NOMO-1 treated with DMSO at 0.1 percent for 48 hours (cell line): ENCODE measurements at regions not wholly inside any gene's neighbourhood (a gene's known extent, or its start where the extent isn't known, plus 50 kb on each side); places are given as distances from the start of the nearest gene placed in this dataset.
A peak's percentile ranks its signal among the peaks of the same experiment; 100 is the strongest.

ENCODE experiments used
- DNase-seq: peaks from one replicate; lab custom pipeline; 2025; ENCODE audit not compliant: unreplicated experiment; lab: John Stamatoyannopoulos, UW

- no peak for DNase-seq
Observed at GRCh38 chr22:48677621-48678020, 1150.1 kb downstream of the BRD1 start.

GRCh38 chr22:48677168-48677520 is 1150.5 kb downstream of the BRD1 start:
- DNase-seq: no peak

GRCh38 chr22:48676266-48677167 is 1151.2 kb downstream of the BRD1 start:
- DNase-seq: no peak

GRCh38 chr22:48675830-48676145 is 1151.9 kb downstream of the BRD1 start:
- DNase-seq: no peak

- no peak for DNase-seq
Observed at GRCh38 chr22:48675141-48675829, 1152.4 kb downstream of the BRD1 start.

- no peak for DNase-seq
Observed at GRCh38 chr22:48673806-48674500, 1153.7 kb downstream of the BRD1 start.

- no peak for DNase-seq
Observed at GRCh38 chr22:48672387-48672786, 1155.3 kb downstream of the BRD1 start.

- DNase-seq: no peak
Observed at GRCh38 chr22:48670731-48671130, 1156.9 kb downstream of the BRD1 start.

- DNase-seq: no peak
Observed at GRCh38 chr22:48669986-48670716, 1157.5 kb downstream of the BRD1 start.

GRCh38 chr22:48669226-48669625 is 1158.4 kb downstream of the BRD1 start:
- DNase-seq: no peak

- no peak for DNase-seq
Observed at GRCh38 chr22:48667289-48667688, 1160.4 kb downstream of the BRD1 start.

- no peak for DNase-seq
Observed at GRCh38 chr22:48666620-48667019, 1161.1 kb downstream of the BRD1 start.

- no peak for DNase-seq
Observed at GRCh38 chr22:48665311-48665995, 1162.2 kb downstream of the BRD1 start.

- no peak for DNase-seq
Observed at GRCh38 chr22:48664586-48664985, 1163.1 kb downstream of the BRD1 start.

- DNase-seq: peak; percentile 2
Observed at GRCh38 chr22:48663297-48663696, 1164.4 kb downstream of the BRD1 start.

- no peak for DNase-seq
Observed at GRCh38 chr22:48662476-48663135, 1165.1 kb downstream of the BRD1 start.

GRCh38 chr22:48661984-48662383 is 1165.7 kb downstream of the BRD1 start:
- no peak for DNase-seq

- DNase-seq: no peak
Observed at GRCh38 chr22:48660790-48661740, 1166.6 kb downstream of the BRD1 start.
